ENCODE measurements at regions not wholly inside any gene's neighbourhood (a gene's known extent, or its start where the extent isn't known, plus 50 kb on each side); places are given as distances from the start of the nearest gene placed in this dataset.

DNA sequence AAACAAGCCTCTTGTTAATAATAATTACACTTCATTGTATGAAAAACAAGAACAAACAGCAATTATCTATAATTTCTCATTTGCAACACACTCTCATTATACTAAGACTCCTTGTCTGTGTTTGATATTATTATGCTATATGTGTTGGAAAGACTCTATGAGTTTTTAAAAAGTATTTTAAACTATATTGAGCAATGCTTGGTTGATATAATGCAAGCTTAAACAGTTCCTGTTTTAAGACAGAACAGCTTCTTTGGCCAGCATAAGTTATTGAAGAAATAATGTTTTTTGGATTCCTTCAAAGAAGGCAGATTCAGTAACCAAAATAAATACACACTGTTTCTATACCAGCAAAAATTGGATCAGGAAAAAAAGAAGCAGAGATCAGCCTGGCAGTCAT lies 871.4 kb downstream of the MAT2B start:
- no peak for DNase-seq
- no peak for TF ChIP-seq CTCF (IDR thresholded peaks at IDR 0.05)
- no peak for ATAC-seq
- no peaks in the 10 kb centered on the region for H3K4me1 Mint-ChIP-seq (ENCODE audit: low read depth)
- no peak overlapping the region for H3K27ac Mint-ChIP-seq
- CTCF ChIA-PET = no interaction called here
- POLR2A ChIA-PET = interaction anchor here (0.6 kb wide), 1 partner anchor 80 kb away, joined by 3 read pairs; no protein-coding TSS in a partner anchor
- H3K9me3 Mint-ChIP-seq = peaks cover 1% of the 10 kb centered on the region
- no peak overlapping the region for H3K4me3 Mint-ChIP-seq
- no peaks in the 10 kb centered on the region for H3K27me3 Mint-ChIP-seq
- no peaks in the 10 kb centered on the region for H3K36me3 Mint-ChIP-seq (ENCODE audit: low read depth)
- intact Hi-C loops (cut with micrococcal nuclease) = no loop called here

DNA sequence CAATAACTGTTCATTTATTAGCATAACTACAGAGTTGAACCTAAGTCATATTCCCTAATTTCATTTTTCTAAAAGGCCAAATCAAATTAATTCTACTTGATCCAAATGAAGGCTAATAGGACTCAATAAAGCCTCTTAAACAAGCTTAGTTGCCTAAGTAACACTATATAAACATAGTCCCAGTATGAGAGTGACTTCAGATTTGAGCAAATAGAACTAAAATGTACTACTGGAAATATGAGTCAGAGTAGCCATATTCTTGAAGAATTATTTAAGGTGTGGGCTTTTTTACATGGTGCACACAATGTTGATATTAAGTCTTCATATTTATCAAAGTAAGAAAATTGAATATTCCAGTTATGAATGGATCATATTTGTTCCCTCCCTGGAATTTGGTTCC lies 872.3 kb downstream of the MAT2B start:
- intact Hi-C loops (cut with micrococcal nuclease) = no loop called here
- no peaks in the 10 kb centered on the region for H3K27me3 Mint-ChIP-seq
- POLR2A ChIA-PET = no interaction called here

DNA sequence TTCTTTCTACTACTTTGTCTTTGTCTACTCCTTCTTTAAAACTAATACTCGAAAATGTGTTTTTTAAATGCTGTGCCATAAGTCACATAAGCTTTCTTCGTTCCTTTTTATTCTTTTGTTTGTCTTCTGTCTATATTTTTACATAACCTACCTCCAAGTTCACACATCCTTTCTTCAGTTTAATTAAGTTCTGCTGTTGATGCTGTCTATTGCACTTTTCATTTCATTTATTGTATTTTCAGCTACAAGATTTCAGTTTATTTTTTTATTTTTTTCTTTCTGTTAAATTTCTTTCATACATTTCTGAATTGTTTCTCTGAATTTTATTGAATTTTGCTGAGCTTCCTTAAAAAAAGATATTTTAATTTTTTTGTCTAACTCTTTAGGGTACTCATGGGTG lies 878.2 kb downstream of the MAT2B start:
- POLR2A ChIA-PET = no interaction called here
- Mint-ChIP-seq H3K27ac (no peak overlapping the region), H3K36me3 (ENCODE audit: low read depth) (no peaks in the 10 kb centered on the region), H3K4me1 (ENCODE audit: low read depth) (no peaks in the 10 kb centered on the region), H3K9me3 (peaks cover 8% of the 10 kb centered on the region), H3K27me3 (no peaks in the 10 kb centered on the region), H3K4me3 (no peak overlapping the region)
- intact Hi-C loops (cut with micrococcal nuclease) = no loop called here
- no peak for DNase-seq
- ATAC-seq = no peak
- CTCF ChIA-PET = no interaction called here
- no peak for TF ChIP-seq CTCF (IDR thresholded peaks at IDR 0.05)

More for the DNA sequence above, 872.3 kb downstream of the MAT2B start:
- no peak for TF ChIP-seq CTCF (IDR thresholded peaks at IDR 0.05)
- Mint-ChIP-seq H3K4me1 (ENCODE audit: low read depth) (no peaks in the 10 kb centered on the region), H3K27ac (no peak overlapping the region), H3K36me3 (ENCODE audit: low read depth) (no peaks in the 10 kb centered on the region), H3K4me3 (no peak overlapping the region), H3K9me3 (peaks cover 1% of the 10 kb centered on the region)
- no peak for DNase-seq
- ATAC-seq = no peak
- CTCF ChIA-PET = no interaction called here

DNA sequence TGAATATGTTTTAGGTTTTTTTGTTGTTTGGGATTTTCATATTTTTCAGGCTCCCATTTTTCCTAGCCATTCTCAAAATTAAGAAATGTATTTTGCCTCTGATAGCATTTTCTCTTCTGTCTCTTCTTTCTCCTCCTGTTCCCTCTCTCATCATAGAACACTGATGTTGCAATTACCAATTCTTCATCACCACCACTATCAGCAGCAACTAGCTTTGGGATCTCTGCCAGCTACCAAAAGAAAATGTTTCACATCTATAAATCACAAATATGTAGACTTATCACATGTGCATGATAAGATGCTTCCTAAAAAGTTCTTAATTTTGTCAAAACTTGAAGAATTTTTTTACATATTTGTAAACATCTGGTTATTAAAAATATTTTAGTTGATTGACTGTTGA lies 887.1 kb downstream of the MAT2B start:
- H3K4me3 Mint-ChIP-seq = no peak overlapping the region
- H3K27ac Mint-ChIP-seq = no peak overlapping the region
- DNase-seq (no peak), ATAC-seq (no peak)
- no peak for TF ChIP-seq CTCF (IDR thresholded peaks at IDR 0.05)
- no peaks in the 10 kb centered on the region for H3K4me1 Mint-ChIP-seq (ENCODE audit: low read depth)
- intact Hi-C loops (cut with micrococcal nuclease) = no loop called here
- H3K27me3 Mint-ChIP-seq = no peaks in the 10 kb centered on the region
- ChIA-PET POLR2A (no interaction called here), CTCF (no interaction called here)
- H3K9me3 Mint-ChIP-seq = peaks cover 3% of the 10 kb centered on the region
- no peaks in the 10 kb centered on the region for H3K36me3 Mint-ChIP-seq (ENCODE audit: low read depth)

DNA sequence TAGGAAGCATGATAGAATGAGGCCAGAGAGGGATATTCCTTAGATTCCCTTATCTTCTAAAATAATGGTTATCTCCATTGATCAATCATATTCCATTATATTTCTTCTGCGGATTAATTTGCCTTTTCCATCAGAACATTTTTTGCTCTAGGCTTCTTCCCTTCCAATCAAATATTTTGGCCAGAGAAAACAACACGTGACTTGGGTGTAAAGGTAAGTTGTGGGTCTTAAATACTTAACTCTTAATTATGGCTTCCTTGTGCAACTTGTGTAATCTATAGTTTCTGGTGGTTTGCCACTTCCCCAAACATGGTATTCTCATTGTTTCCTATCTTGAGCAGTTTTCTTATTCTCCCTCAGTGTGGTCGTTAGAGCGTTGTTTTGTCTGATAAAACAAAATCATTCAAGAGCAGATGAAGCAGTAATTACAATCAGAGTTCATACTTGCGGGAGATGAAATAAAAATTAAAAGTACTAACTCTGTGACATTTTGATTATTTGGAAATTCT lies 889.3 kb downstream of the MAT2B start:
- H3K4me1 Mint-ChIP-seq (ENCODE audit: low read depth) = no peaks in the 10 kb centered on the region
- no peak for TF ChIP-seq CTCF (IDR thresholded peaks at IDR 0.05)
- no peak overlapping the region for H3K4me3 Mint-ChIP-seq
- ATAC-seq (no peak), DNase-seq (no peak)
- H3K27ac Mint-ChIP-seq = no peak overlapping the region
- POLR2A ChIA-PET = no interaction called here
- H3K27me3 Mint-ChIP-seq = no peaks in the 10 kb centered on the region
- CTCF ChIA-PET = no interaction called here
- peaks cover 7% of the 10 kb centered on the region for H3K9me3 Mint-ChIP-seq
- intact Hi-C loops (cut with micrococcal nuclease) = no loop called here
- no peaks in the 10 kb centered on the region for H3K36me3 Mint-ChIP-seq (ENCODE audit: low read depth)

Data from activated CD8-positive, alpha-beta T cell treated with anti-CD3 and anti-CD28 coated beads for 36 hours (primary cell).